ENCODE measurements at regions not wholly inside any gene's neighbourhood (a gene's known extent, or its start where the extent isn't known, plus 50 kb on each side); places are given as distances from the start of the nearest gene placed in this dataset.

GRCh38 chr22:49422701-49423100, 405.0 kb downstream of the BRD1 start:
- no peak overlapping the region for H2AK9ac ChIP-seq (replicated peaks; ENCODE audit: low read depth, low read length, poor library complexity)
- H3K9me1 ChIP-seq (ENCODE audit: insufficient read depth, low read length): no peaks in the 10 kb centered on the region
- no peak overlapping the region for H4K5ac ChIP-seq (ENCODE audit: low read depth, low read length)
- no peak overlapping the region for H2BK15ac ChIP-seq (ENCODE audit: low read depth, low read length)
- no peak overlapping the region for H3K4me2 ChIP-seq (ENCODE audit: low read depth, low read length)
- no peak overlapping the region for H4K8ac ChIP-seq (ENCODE audit: low read depth in 2 of 2, low read length in 2 of 2)
- H3K14ac ChIP-seq (replicated peaks; ENCODE audit: low read depth, low read length): no peak overlapping the region
- H3K36me3 ChIP-seq (ENCODE audit: control insufficient read depth, insufficient read depth, low read length): no peaks in the 10 kb centered on the region
- no peak overlapping the region for H2BK20ac ChIP-seq (ENCODE audit: low read depth, low read length)
- ChIA-PET CTCF (no interaction called here), POLR2A (ENCODE audit: unreplicated experiment) (no interaction called here)
- H3K9ac ChIP-seq (ENCODE audit: low read depth, low read length): no peak overlapping the region
- no peak overlapping the region for H3K4me3 ChIP-seq (ENCODE audit: insufficient read depth, low read depth, low read length)
- H3K4me1 ChIP-seq (ENCODE audit: control insufficient read depth, insufficient read depth, low read length): no peaks in the 10 kb centered on the region
- H2AK5ac ChIP-seq (ENCODE audit: low read depth, low read length): no peak overlapping the region
- TF ChIP-seq RAD21 (IDR thresholded peaks at IDR 0.05; ENCODE audit: low read length): no peak
- TF ChIP-seq FOS (IDR thresholded peaks at IDR 0.05; ENCODE audit: low read depth, low read length): no peak
- no peak for TF ChIP-seq ELK1 (IDR thresholded peaks at IDR 0.05; ENCODE audit: borderline replicate concordance, low read depth, low read length)
- TF ChIP-seq CEBPB (IDR thresholded peaks at IDR 0.05; ENCODE audit: low read depth, low read length): no peak
- TF ChIP-seq SMC3 (IDR thresholded peaks at IDR 0.05; ENCODE audit: low read depth, low read length): no peak
- no peak for TF ChIP-seq CTCF (conservative IDR thresholded peaks at IDR 0.05; ENCODE audit: low read depth, low read length)
- TF ChIP-seq RFX5 (IDR thresholded peaks at IDR 0.05; ENCODE audit: low read depth, low read length): no peak
- no peak for TF ChIP-seq CHD1 (IDR thresholded peaks at IDR 0.05; ENCODE audit: low read depth, low read length)
- no peak for TF ChIP-seq NFE2L2 (IDR thresholded peaks at IDR 0.05; ENCODE audit: low read depth, low read length)
- TF ChIP-seq POLR2A (IDR thresholded peaks at IDR 0.05; ENCODE audit: low read depth, low read length): no peak
- no peak for TF ChIP-seq RCOR1 (IDR thresholded peaks at IDR 0.05; ENCODE audit: insufficient replicate concordance, low read length)
- TF ChIP-seq USF2 (IDR thresholded peaks at IDR 0.05; ENCODE audit: low read depth, low read length): no peak
- no peak for TF ChIP-seq MXI1 (IDR thresholded peaks at IDR 0.05; ENCODE audit: borderline replicate concordance, low read depth, low read length)
- no peak overlapping the region for H3K4ac ChIP-seq (ENCODE audit: low read depth, low read length)
- no peak overlapping the region for H3K27ac ChIP-seq (ENCODE audit: insufficient read depth, low read length)
- BruUV-seq (replicated peaks): no TSS peak
- no peaks in the 10 kb centered on the region for H3K79me1 ChIP-seq (ENCODE audit: low read depth in 1 of 2, low read length in 2 of 2)
- intact Hi-C loops (cut with micrococcal nuclease): no loop called here
- H2BK120ac ChIP-seq (ENCODE audit: low read depth, low read length): no peak overlapping the region
- ATAC-seq (ENCODE audit: low read depth): no peak
- no peaks in the 10 kb centered on the region for H4K20me1 ChIP-seq (ENCODE audit: insufficient read depth, low read length)
- DNase-seq: no peak
- no peaks in the 10 kb centered on the region for H3K27me3 ChIP-seq (ENCODE audit: control insufficient read depth, insufficient read depth, low read length)
- WGBS, 2 experiments (ENCODE audit: extremely low coverage in 2 of 2, insufficient read length in 1 of 2): no CpG with 5 or more reads among the region's 2 CpGs
- in situ Hi-C loops (cut with MboI; ENCODE audit: low sequenced_read_pairs): no loop called here
- H4K91ac ChIP-seq (ENCODE audit: insufficient read depth, low read depth, low read length): no peak overlapping the region
- no peak overlapping the region for H2AFZ ChIP-seq (replicated peaks; ENCODE audit: low read length, poor library complexity)
- no peak overlapping the region for H3K23ac ChIP-seq (ENCODE audit: low read depth, low read length)
- no peak overlapping the region for H3K56ac ChIP-seq (ENCODE audit: extremely low read depth, insufficient read depth, low read length)
- dilution Hi-C loops (cut with HindIII; ENCODE audit: low sequenced_read_pairs, unreplicated experiment): no loop called here
- peaks cover 48% of the 10 kb centered on the region for H3K9me3 ChIP-seq (ENCODE audit: control insufficient read depth, insufficient read depth, low read length)
- H3K18ac ChIP-seq (ENCODE audit: low read depth, low read length): no peak overlapping the region
- no peak overlapping the region for H2BK5ac ChIP-seq (ENCODE audit: low read depth, low read length, poor library complexity, severe bottlenecking)

Measured in IMR-90 (cell line).